Astrocyte (in vitro differentiated cells and primary cell): ENCODE measurements at regions not wholly inside any gene's neighbourhood (a gene's known extent, or its start where the extent isn't known, plus 50 kb on each side); places are given as distances from the start of the nearest gene placed in this dataset.

Experiments
- EZH2 ChIP-seq: IDR thresholded peaks from 2 replicates; pipeline ENCODE4 v1.6.1; 2012; ENCODE audit warnings: mild to moderate bottlenecking, low read length, inconsistent platforms; ENCODE audit not compliant: insufficient read depth
- TF ChIP-seq, protein P1 (sequence below): IDR thresholded peaks from 2 replicates; pipeline ENCODE4 v1.5.1; 2011; ENCODE audit warnings: low read depth, mild to moderate bottlenecking, inconsistent platforms, low read length, moderate library complexity; ENCODE audit not compliant: insufficient read depth

DNA sequence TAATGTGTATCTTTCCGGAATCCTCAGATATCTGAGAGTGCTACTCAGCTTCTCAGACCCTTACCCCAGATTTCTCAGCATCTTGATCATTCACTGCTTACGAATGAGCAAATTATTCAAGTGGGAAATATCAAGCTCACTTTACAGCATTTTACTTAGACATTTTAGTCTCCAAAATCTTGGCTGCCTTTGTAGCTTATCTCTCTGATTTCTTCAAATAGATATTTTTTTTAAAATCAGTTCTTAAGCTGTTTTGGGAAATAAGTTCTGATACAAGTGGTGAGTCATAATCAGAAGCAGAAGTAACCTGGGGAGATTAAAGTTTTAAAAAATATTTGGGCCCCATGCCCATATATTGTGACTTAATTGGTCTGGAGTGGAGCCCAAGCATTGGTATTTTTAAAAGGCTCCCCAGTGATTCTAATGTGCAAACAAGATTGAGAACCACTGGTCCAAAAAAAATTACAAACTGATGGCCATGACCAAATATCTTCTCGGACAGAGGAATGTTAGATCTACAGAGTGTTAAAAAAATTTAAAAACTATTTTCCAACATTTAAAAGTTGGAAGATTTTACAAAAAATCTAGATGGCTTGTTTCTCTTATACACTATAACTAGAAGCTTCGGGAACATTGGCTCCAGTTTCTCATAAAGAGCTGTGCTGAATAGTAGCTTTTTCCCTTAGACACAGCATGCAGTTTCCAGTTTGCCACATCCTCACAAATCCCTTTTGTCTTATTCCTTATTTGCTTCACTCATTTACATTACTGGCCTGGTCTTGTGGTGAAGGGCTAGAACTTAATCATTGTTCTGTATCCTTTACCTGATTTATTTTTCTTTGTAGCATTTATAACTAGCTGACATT lies 87.8 kb upstream of the BMAL1 start:
- TF ChIP-seq, protein P1, sequence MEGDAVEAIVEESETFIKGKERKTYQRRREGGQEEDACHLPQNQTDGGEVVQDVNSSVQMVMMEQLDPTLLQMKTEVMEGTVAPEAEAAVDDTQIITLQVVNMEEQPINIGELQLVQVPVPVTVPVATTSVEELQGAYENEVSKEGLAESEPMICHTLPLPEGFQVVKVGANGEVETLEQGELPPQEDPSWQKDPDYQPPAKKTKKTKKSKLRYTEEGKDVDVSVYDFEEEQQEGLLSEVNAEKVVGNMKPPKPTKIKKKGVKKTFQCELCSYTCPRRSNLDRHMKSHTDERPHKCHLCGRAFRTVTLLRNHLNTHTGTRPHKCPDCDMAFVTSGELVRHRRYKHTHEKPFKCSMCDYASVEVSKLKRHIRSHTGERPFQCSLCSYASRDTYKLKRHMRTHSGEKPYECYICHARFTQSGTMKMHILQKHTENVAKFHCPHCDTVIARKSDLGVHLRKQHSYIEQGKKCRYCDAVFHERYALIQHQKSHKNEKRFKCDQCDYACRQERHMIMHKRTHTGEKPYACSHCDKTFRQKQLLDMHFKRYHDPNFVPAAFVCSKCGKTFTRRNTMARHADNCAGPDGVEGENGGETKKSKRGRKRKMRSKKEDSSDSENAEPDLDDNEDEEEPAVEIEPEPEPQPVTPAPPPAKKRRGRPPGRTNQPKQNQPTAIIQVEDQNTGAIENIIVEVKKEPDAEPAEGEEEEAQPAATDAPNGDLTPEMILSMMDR = no peak
- no peak for TF ChIP-seq EZH2
